Stomach (tissue), 4 donors: ENCODE measurements at regions not wholly inside any gene's neighbourhood (a gene's known extent, or its start where the extent isn't known, plus 50 kb on each side); places are given as distances from the start of the nearest gene placed in this dataset.

Experiments
- POLR2AphosphoS5 ChIP-seq, 3 donors: sonication (generic); formaldehyde crosslinking; IDR thresholded peaks; one replicate each; pipeline ENCODE4 v1.6.1; 2016; ENCODE audit warnings: antibody characterized with exemption in 3 of 3
- TF ChIP-seq, protein P1 (sequence below), 7 experiments: fragments of 450-650 bp in 4 of 7; fragments of 200-600 bp in 3 of 7; sonication (generic) in 3 of 7; IDR thresholded peaks; one replicate each; pipeline ENCODE4 v1.5.1; 2016 to 2019; ENCODE audit warnings: antibody characterized with exemption in 7 of 7, control low read depth in 2 of 7, mild to moderate bottlenecking in 1 of 7

DNA sequence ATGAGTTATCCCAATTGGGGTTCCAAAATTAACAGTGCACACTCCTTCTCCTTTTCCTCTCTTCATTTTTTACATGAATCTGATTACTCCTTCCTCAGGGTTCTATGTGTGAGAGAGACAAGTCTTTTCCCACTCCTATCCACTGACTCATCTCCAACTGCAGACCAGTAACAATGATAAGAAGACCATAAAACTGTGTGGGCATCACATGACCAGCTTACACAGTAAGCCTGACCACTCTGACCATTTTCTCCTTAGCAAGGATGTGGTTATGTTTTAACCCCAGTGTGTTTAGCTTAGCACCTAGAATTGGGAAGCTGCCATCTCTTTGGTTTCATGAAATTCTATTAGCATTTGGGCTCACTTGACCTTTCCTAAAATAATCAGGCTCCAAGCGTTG, 145.0 kb upstream of the CALCR start:
- TF ChIP-seq, protein P1, sequence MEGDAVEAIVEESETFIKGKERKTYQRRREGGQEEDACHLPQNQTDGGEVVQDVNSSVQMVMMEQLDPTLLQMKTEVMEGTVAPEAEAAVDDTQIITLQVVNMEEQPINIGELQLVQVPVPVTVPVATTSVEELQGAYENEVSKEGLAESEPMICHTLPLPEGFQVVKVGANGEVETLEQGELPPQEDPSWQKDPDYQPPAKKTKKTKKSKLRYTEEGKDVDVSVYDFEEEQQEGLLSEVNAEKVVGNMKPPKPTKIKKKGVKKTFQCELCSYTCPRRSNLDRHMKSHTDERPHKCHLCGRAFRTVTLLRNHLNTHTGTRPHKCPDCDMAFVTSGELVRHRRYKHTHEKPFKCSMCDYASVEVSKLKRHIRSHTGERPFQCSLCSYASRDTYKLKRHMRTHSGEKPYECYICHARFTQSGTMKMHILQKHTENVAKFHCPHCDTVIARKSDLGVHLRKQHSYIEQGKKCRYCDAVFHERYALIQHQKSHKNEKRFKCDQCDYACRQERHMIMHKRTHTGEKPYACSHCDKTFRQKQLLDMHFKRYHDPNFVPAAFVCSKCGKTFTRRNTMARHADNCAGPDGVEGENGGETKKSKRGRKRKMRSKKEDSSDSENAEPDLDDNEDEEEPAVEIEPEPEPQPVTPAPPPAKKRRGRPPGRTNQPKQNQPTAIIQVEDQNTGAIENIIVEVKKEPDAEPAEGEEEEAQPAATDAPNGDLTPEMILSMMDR (IDR thresholded peaks at IDR 0.05) = no peak
- no peak for TF ChIP-seq POLR2AphosphoS5 (IDR thresholded peaks at IDR 0.05)
